Kidney (tissue), 13 donors: ENCODE measurements at regions not wholly inside any gene's neighbourhood (a gene's known extent, or its start where the extent isn't known, plus 50 kb on each side); places are given as distances from the start of the nearest gene placed in this dataset.
"Not testable (repeated sequence)": the region's sequence is repeated elsewhere in the genome, so short reads cannot be mapped to it uniquely, and the experiment has no call there.

Source experiments
- DNase-seq, 5 donors: peaks; one replicate each; pipeline ENCODE4 v3.0.0-alpha.2; 2013 to 2020
- FAIRE-seq: peaks from 2 replicates; lab custom pipeline; 2012; peaks lifted over from hg19 to GRCh38; lab: Jason Lieb, UNC
- H3K27ac ChIP-seq, 2 donors: one replicate each; pipeline ENCODE4 v1.7.0; 2013; ENCODE audit warnings: low read depth in 2 of 2, low read length in 2 of 2, inconsistent platforms in 1 of 2
- H3K27me3 ChIP-seq: one replicate; pipeline ENCODE4 v1.7.1; 2013; ENCODE audit warnings: low read length, inconsistent platforms; ENCODE audit not compliant: control insufficient read depth, insufficient read depth
- H3K36me3 ChIP-seq, 3 donors: one replicate each; pipeline versions ENCODE4 v1.7.0 to v1.7.1; 2013; ENCODE audit warnings: low read length in 3 of 3, control low read depth in 1 of 3, inconsistent platforms in 1 of 3; ENCODE audit not compliant: insufficient read depth in 3 of 3, control insufficient read depth in 2 of 3
- H3K4me1 ChIP-seq, 3 donors: one replicate each; pipeline versions ENCODE4 v1.7.0 to v1.7.1; 2013; ENCODE audit warnings: low read length in 3 of 3, inconsistent platforms in 1 of 3, low read depth in 1 of 3; ENCODE audit not compliant: control insufficient read depth in 2 of 3, insufficient read depth in 2 of 3
- H3K4me3 ChIP-seq, 3 donors: one replicate each; pipeline versions ENCODE4 v1.7.0 to v1.8.1; 2013; ENCODE audit warnings: low read length in 3 of 3, control low read depth in 1 of 3, inconsistent platforms in 1 of 3
- H3K9ac ChIP-seq, 3 donors: one replicate each; pipeline versions ENCODE4 v1.7.0 to v1.7.1; 2013; ENCODE audit warnings: low read length in 3 of 3, control low read depth in 1 of 3, inconsistent platforms in 1 of 3
- H3K9me3 ChIP-seq, 3 donors: one replicate each; pipeline versions ENCODE4 v1.7.0 to v1.7.1; 2013; ENCODE audit warnings: low read length in 3 of 3, control low read depth in 1 of 3, inconsistent platforms in 1 of 3; ENCODE audit not compliant: control insufficient read depth in 2 of 3, insufficient read depth in 1 of 3
- CTCF ChIP-seq: IDR thresholded peaks from 3 replicates; pipeline ENCODE4 v1.5.1; 2012; ENCODE audit warnings: mild to moderate bottlenecking, moderate library complexity, borderline replicate concordance; ENCODE audit not compliant: insufficient read depth; ENCODE audit errors: extremely low read depth
- intact Hi-C: fragments of 100-400 bp; cut with DNase I; formaldehyde crosslinking; loops from one replicate; pipeline ENCODE4 v1.11.1; 2022
- donor health status: control.
- donor health status: control.
- donor health status: control.
- donor health status: control.
- donor health status: control.
- donor health status: DM: yes; HTN: yes; CAD: no.
- donor health status: Normal renal cell carcinoma (clear cell type).

GRCh38 chr5:125898851-125899405 lies 524.3 kb upstream of the GRAMD2B start:
- intact Hi-C loops = no loop called here
- Histone ChIP-seq H3K9ac (no peak overlapping the region), H3K4me3 (no peak overlapping the region)

GRCh38 chr5:125912028-125912427 lies 511.2 kb upstream of the GRAMD2B start:
- Histone ChIP-seq H3K4me1 (no peaks in the 10 kb centered on the region), H3K27ac (no peak overlapping the region), H3K9me3 (peaks cover 0 to 4% (median 3%) of the 10 kb centered on the region in 3 donors), H3K9ac (no peak overlapping the region), H3K27me3 (no peaks in the 10 kb centered on the region), H3K4me3 (no peak overlapping the region), H3K36me3 (no peaks in the 10 kb centered on the region)
- TF ChIP-seq CTCF = no peak
- intact Hi-C loops = no loop called here
- FAIRE-seq (no peak), DNase-seq (no peak)

More at GRCh38 chr5:125898851-125899405, 524.3 kb upstream of the GRAMD2B start:
- DNase-seq (peak in 1 of 5 donors; percentile 13), FAIRE-seq (no peak)
- TF ChIP-seq CTCF = no peak
- Histone ChIP-seq H3K4me1 (no peaks in the 10 kb centered on the region), H3K9me3 (no peaks in the 10 kb centered on the region), H3K27me3 (no peaks in the 10 kb centered on the region), H3K36me3 (no peaks in the 10 kb centered on the region), H3K27ac (no peak overlapping the region)

- DNase-seq = no peak
- H3K9me3 ChIP-seq = peaks cover 0 to under 1% (median 0%) of the 10 kb centered on the region in 3 donors
- no peaks in the 10 kb centered on the region for H3K27me3 ChIP-seq
- H3K9ac ChIP-seq = no peak overlapping the region
- intact Hi-C loops = no loop called here
- FAIRE-seq = no peak
- no peak for TF ChIP-seq CTCF
- no peak overlapping the region for H3K4me3 ChIP-seq
- no peak overlapping the region for H3K27ac ChIP-seq
- no peaks in the 10 kb centered on the region for H3K36me3 ChIP-seq
- no peaks in the 10 kb centered on the region for H3K4me1 ChIP-seq
Measured at GRCh38 chr5:125913200-125913599, 510.0 kb upstream of the GRAMD2B start.

GRCh38 chr5:125914471-125914870 lies 508.7 kb upstream of the GRAMD2B start:
- Histone ChIP-seq H3K27me3 (no peaks in the 10 kb centered on the region), H3K36me3 (no peaks in the 10 kb centered on the region), H3K9ac (no peak overlapping the region), H3K4me3 (no peak overlapping the region), H3K4me1 (no peaks in the 10 kb centered on the region), H3K9me3 (no peaks in the 10 kb centered on the region), H3K27ac (no peak overlapping the region)
- FAIRE-seq (no peak), DNase-seq (no peak)
- intact Hi-C loops = no loop called here
- no peak for TF ChIP-seq CTCF

- intact Hi-C loops, H3K4me1 ChIP-seq, H3K4me3 ChIP-seq, FAIRE-seq, H3K9ac ChIP-seq, H3K9me3 ChIP-seq, DNase-seq, H3K36me3 ChIP-seq, H3K27me3 ChIP-seq, H3K27ac ChIP-seq: not testable (repeated sequence)
Measured at GRCh38 chr5:125923958-125924357, 499.3 kb upstream of the GRAMD2B start.
